NCI-H345 (cell line): ENCODE measurements at regions not wholly inside any gene's neighbourhood (a gene's known extent, or its start where the extent isn't known, plus 50 kb on each side); places are given as distances from the start of the nearest gene placed in this dataset.

ENCODE experiments used
- DNase-seq: peaks from one replicate; lab custom pipeline; 2025; lab: John Stamatoyannopoulos, UW

- no peak for DNase-seq
These were observed 107.0 kb upstream of the EPHA5 start for GRCh38 chr4:65777270-65777669.

GRCh38 chr4:65773636-65774035, 103.3 kb upstream of the EPHA5 start:
- no peak for DNase-seq

GRCh38 chr4:65747386-65747785, 77.1 kb upstream of the EPHA5 start:
- DNase-seq, result no peak

GRCh38 chr4:65738134-65738533, 67.8 kb upstream of the EPHA5 start:
- no peak for DNase-seq

- DNase-seq, result no peak
These were observed 67.4 kb upstream of the EPHA5 start for GRCh38 chr4:65737672-65738071.

- DNase-seq, result no peak
These were observed 54.7 kb upstream of the EPHA5 start for GRCh38 chr4:65724973-65725372.
